OCI-LY7 (cell line): ENCODE measurements at regions not wholly inside any gene's neighbourhood (a gene's known extent, or its start where the extent isn't known, plus 50 kb on each side); places are given as distances from the start of the nearest gene placed in this dataset.

ENCODE experiments used
- BruUV-seq: library from RNA; stranded (reverse); fragments of 400-500 nt; replicated peaks from 2 replicates; lab custom pipeline; 2021; lab: Mats Ljungman, UMichigan
- CTCF ChIA-PET: fragments of 300-600 bp; sonication (Branson Sonifier 250); formaldehyde crosslinking; loops from one replicate; lab custom pipeline; 2022; ENCODE audit warnings: antibody characterized with exemption; ENCODE audit not compliant: unreplicated experiment; lab: Charles Lee
- POLR2A ChIA-PET: fragments of 300-600 bp; sonication (Branson Sonifier 250); formaldehyde crosslinking; loops from one replicate; lab custom pipeline; 2022; ENCODE audit warnings: antibody characterized with exemption; lab: Charles Lee
- DNase-seq: peaks from one replicate; pipeline ENCODE4 v3.0.0-alpha.2; 2015; ENCODE audit warnings: low spot score
- H2AFZ ChIP-seq: fragments of 200-600 bp; sonication (generic), shearing (Covaris generic); 2 replicates; pipeline ENCODE4 v1.6.1; 2014; ENCODE audit warnings: mild to moderate bottlenecking, antibody characterized with exemption, low read length, moderate library complexity
- H3K27ac ChIP-seq: fragments of 200-600 bp; sonication (generic); 2 replicates; pipeline ENCODE4 v1.5.1; 2014; ENCODE audit warnings: mixed run types, low read depth, mild to moderate bottlenecking, moderate library complexity, low read length, inconsistent platforms; ENCODE audit not compliant: poor library complexity, severe bottlenecking
- H3K36me3 ChIP-seq: fragments of 200-600 bp; sonication (generic); 2 replicates; pipeline ENCODE4 v1.6.1; 2014; ENCODE audit warnings: mild to moderate bottlenecking, antibody characterized with exemption, low read length, moderate library complexity, mixed read lengths; ENCODE audit not compliant: insufficient read depth
- H3K4me1 ChIP-seq: fragments of 200-600 bp; sonication (generic); 2 replicates; pipeline ENCODE4 v1.5.1; 2014; ENCODE audit warnings: mild to moderate bottlenecking, low read length; ENCODE audit not compliant: insufficient read depth, poor library complexity, severe bottlenecking
- H3K4me2 ChIP-seq: fragments of 200-600 bp; sonication (generic); 2 replicates; pipeline ENCODE4 v1.6.1; 2014; ENCODE audit warnings: mild to moderate bottlenecking, low read length
- H3K4me3 ChIP-seq: fragments of 200-600 bp; sonication (generic); 2 replicates; pipeline ENCODE4 v1.5.1; 2014; ENCODE audit warnings: mild to moderate bottlenecking, low read depth, low read length; ENCODE audit not compliant: poor library complexity, severe bottlenecking
- H3K79me2 ChIP-seq: fragments of 200-600 bp; sonication (generic); 2 replicates; pipeline ENCODE4 v1.6.1; 2016; ENCODE audit warnings: low read depth, mild to moderate bottlenecking, low read length, moderate library complexity, mixed read lengths; ENCODE audit not compliant: insufficient read depth
- H3K9me2 ChIP-seq: fragments of 200-600 bp; sonication (generic); 2 replicates; pipeline ENCODE4 v1.6.1; 2016; ENCODE audit warnings: mild to moderate bottlenecking, low read length, mixed read lengths; ENCODE audit not compliant: insufficient read depth
- H3K9me3 ChIP-seq: fragments of 200-600 bp; sonication (generic); 2 replicates; pipeline ENCODE4 v1.6.1; 2014; ENCODE audit warnings: mild to moderate bottlenecking, mixed run types, low read length, mixed read lengths
- H4K20me1 ChIP-seq: fragments of 200-600 bp; sonication (generic); 2 replicates; pipeline ENCODE4 v1.6.1; 2014; ENCODE audit warnings: mild to moderate bottlenecking, antibody characterized with exemption, low read length, moderate library complexity, mixed read lengths; ENCODE audit not compliant: insufficient read depth
- EZH2phosphoT487 ChIP-seq: fragments of 200-600 bp; sonication (generic); IDR thresholded peaks from 2 replicates; pipeline ENCODE4 v1.6.1; 2018; ENCODE audit warnings: low read depth, borderline replicate concordance, mild to moderate bottlenecking, mixed run types, antibody characterized with exemption, low read length, moderate library complexity, mixed read lengths
- intact Hi-C: fragments of 100-400 bp; cut with micrococcal nuclease; formaldehyde crosslinking; loops from one replicate; pipeline ENCODE4 v1.10.0; 2022; ENCODE audit not compliant: unreplicated experiment
- TF ChIP-seq, protein P1 (sequence below): fragments of 200-600 bp; sonication (generic); conservative IDR thresholded peaks from 2 replicates; pipeline ENCODE4 v1.5.1; 2014; ENCODE audit warnings: mild to moderate bottlenecking, antibody characterized with exemption, low read length, moderate library complexity, mixed read lengths

DNA sequence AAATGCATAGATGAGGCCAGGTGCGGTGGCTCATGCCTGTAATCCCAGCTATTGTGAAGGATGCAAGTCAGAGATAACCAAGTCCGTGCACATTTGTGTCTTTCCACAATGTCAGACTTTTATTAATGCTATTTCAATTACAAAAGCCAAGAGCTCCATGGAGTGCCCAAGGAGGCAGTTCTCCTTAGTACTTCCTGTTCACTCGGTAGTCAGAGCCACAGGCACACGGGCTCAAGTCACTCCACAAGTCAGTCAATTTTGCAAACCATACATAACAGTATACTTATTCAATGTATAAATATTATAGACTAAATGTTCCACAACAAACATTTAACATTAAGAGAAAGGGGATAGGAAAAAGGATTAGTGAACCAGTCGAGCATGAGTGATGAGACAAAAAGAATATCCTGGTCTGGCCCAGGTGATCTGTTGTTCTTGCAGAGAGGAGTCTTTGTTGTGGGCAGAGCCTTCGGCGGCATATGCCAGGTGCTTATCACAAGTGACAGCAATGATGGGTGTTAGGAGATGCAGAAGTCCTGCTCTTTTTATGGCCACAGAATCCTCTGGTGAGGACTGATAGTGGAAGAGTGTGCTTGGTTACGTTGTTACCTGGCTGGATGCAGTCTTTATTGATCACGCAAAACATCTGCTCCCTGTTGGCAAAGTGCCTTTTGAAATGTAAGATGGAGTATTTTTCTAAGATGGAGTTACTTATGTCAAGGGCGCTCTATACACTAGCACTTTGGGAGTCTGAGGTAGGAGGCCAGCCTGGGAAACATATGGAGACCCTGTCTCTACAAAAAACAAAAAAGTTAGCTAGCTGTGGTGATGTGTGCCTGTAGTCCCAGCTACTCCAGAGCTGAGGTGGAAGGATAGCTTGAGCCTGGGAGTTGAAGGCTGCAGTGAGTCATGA is 167.0 kb upstream of the FBXL17 start:
- Histone ChIP-seq H3K27ac (no peak overlapping the region), H3K4me3 (no peak overlapping the region), H2AFZ (no peak overlapping the region), H3K4me2 (no peak overlapping the region), H3K9me3 (no peaks in the 10 kb centered on the region), H3K4me1 (no peaks in the 10 kb centered on the region), H3K36me3 (no peaks in the 10 kb centered on the region), H3K79me2 (no peaks in the 10 kb centered on the region), H4K20me1 (no peaks in the 10 kb centered on the region), H3K9me2 (no peaks in the 10 kb centered on the region)
- TF ChIP-seq, protein P1, sequence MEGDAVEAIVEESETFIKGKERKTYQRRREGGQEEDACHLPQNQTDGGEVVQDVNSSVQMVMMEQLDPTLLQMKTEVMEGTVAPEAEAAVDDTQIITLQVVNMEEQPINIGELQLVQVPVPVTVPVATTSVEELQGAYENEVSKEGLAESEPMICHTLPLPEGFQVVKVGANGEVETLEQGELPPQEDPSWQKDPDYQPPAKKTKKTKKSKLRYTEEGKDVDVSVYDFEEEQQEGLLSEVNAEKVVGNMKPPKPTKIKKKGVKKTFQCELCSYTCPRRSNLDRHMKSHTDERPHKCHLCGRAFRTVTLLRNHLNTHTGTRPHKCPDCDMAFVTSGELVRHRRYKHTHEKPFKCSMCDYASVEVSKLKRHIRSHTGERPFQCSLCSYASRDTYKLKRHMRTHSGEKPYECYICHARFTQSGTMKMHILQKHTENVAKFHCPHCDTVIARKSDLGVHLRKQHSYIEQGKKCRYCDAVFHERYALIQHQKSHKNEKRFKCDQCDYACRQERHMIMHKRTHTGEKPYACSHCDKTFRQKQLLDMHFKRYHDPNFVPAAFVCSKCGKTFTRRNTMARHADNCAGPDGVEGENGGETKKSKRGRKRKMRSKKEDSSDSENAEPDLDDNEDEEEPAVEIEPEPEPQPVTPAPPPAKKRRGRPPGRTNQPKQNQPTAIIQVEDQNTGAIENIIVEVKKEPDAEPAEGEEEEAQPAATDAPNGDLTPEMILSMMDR, result no peak
- no peak for TF ChIP-seq EZH2phosphoT487
- POLR2A ChIA-PET, result no interaction called here
- intact Hi-C loops, result no loop called here
- DNase-seq, result no peak
- BruUV-seq, result no TSS peak
- CTCF ChIA-PET, result no interaction called here

DNA sequence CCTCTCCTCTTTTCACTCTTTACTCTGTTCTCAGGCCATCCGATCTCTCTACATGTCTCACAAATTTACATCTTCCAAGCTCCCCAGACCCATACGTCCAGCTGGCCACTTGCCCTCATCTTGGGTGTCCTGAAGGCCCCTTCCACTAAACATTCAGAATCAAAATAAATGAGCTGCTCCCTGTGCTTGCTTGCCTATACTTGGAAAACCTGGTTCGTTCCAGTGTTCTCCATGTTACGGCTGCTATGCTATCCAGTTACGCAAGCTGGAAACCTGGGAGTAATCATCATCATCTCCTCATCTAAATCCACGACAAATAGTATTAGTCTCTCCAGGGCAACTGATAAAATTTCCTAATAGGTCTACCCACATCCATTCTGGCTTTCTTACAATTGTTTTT is 165.0 kb upstream of the FBXL17 start:
- Histone ChIP-seq H3K79me2 (no peaks in the 10 kb centered on the region), H3K27ac (no peak overlapping the region), H2AFZ (no peak overlapping the region), H3K4me3 (no peak overlapping the region), H3K9me3 (no peaks in the 10 kb centered on the region), H3K4me2 (no peak overlapping the region), H4K20me1 (no peaks in the 10 kb centered on the region), H3K4me1 (no peaks in the 10 kb centered on the region), H3K9me2 (no peaks in the 10 kb centered on the region), H3K36me3 (no peaks in the 10 kb centered on the region)
- DNase-seq, result no peak
- CTCF ChIA-PET, result no interaction called here
- no peak for TF ChIP-seq EZH2phosphoT487
- TF ChIP-seq, protein P1, result no peak
- POLR2A ChIA-PET, result no interaction called here
- BruUV-seq, result no TSS peak
- intact Hi-C loops, result no loop called here

DNA sequence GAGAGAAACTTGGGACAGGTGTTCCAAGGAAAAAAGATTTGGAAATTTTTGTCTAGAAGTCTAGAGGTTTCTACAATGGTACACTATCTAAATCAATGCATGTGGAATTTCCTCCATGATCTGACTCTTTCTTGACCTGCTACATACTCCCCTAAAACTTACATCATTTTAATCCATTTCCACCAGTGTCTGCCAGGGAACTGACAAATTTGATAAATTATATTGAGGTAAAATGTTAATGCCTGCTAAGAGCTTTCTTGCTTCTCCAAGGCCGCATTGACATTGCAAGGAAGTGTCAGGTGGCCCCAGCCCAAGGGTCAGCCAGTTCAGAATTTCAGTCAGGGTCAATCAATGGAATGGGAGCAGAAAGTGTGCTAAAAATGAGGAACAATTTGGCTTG is 163.4 kb upstream of the FBXL17 start:
- no peak overlapping the region for H2AFZ ChIP-seq

More for the DNA sequence above, 163.4 kb upstream of the FBXL17 start:
- no peaks in the 10 kb centered on the region for H3K36me3 ChIP-seq
- no peak overlapping the region for H3K4me2 ChIP-seq
- DNase-seq, result no peak
- no peaks in the 10 kb centered on the region for H3K79me2 ChIP-seq
- H4K20me1 ChIP-seq, result no peaks in the 10 kb centered on the region
- H3K9me3 ChIP-seq, result no peaks in the 10 kb centered on the region
- H3K9me2 ChIP-seq, result no peaks in the 10 kb centered on the region
- CTCF ChIA-PET, result no interaction called here
- TF ChIP-seq, protein P1, result no peak
- TF ChIP-seq EZH2phosphoT487, result no peak
- POLR2A ChIA-PET, result no interaction called here
- intact Hi-C loops, result loop anchor here (2.0 kb wide), 1 partner anchor 28 kb away; no protein-coding TSS in a partner anchor
- no TSS peak for BruUV-seq
- H3K4me1 ChIP-seq, result no peaks in the 10 kb centered on the region
- no peak overlapping the region for H3K27ac ChIP-seq
- H3K4me3 ChIP-seq, result no peak overlapping the region
